Kidney epithelial cell (primary cell): ENCODE measurements at regions not wholly inside any gene's neighbourhood (a gene's known extent, or its start where the extent isn't known, plus 50 kb on each side); places are given as distances from the start of the nearest gene placed in this dataset.
A peak's percentile ranks its signal among the peaks of the same experiment; 100 is the strongest.

Experiments
- DNase-seq: peaks from one replicate; pipeline ENCODE4 v3.0.0-alpha.2; 2010; ENCODE audit warnings: low read depth
- H3K27me3 ChIP-seq: 2 replicates; pipeline ENCODE4 v1.6.0; 2011; ENCODE audit warnings: low read length; ENCODE audit not compliant: control insufficient read depth, insufficient read depth
- H3K36me3 ChIP-seq: 2 replicates; pipeline ENCODE4 v1.5.1; 2011; ENCODE audit warnings: low read length; ENCODE audit not compliant: control insufficient read depth, insufficient read depth
- H3K4me3 ChIP-seq: 2 replicates; pipeline ENCODE4 v1.5.1; 2011; ENCODE audit warnings: low read depth, mild to moderate bottlenecking, control low read depth, low read length
- TF ChIP-seq, protein P1 (sequence below): IDR thresholded peaks from 2 replicates; pipeline ENCODE4 v1.5.1; 2011; ENCODE audit warnings: mild to moderate bottlenecking, moderate library complexity, low read length, control low read depth, inconsistent platforms; ENCODE audit not compliant: insufficient read depth, poor library complexity, severe bottlenecking

DNA sequence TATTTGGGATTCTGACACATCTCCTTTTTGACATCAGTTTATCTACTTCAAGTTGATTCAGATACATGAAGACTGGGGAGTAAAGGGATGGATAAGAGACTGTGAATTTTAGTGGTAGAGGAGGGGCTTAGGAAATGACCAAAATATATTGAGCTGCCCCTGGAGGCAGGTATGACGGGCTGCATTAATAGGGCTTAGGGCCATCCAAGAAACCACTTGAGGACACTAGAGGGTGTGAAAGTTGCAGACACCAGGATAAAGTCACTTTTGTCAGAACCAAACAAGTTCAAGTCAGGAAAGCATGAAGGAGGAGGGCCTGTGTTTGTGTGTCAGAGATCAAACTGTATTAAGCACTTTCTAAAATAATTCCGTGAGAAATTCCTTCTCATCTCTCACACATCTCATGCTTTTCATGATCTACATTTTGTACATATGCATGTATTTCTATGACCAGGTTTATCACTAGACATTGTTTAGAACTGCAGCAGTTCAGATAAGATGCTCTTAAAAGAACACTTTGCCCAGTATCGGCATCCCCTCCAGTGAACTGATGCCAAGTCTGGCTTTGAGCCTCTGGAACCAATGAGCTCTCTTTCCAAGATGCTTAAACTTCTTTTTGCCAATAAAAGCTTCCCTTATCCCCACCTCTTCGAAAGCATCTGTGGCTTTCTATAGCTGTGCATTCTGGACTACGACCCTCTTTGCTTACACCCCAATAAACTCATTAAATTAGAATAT is 136.9 kb downstream of the SLC38A1 start:
- Histone ChIP-seq H3K4me3 (no peak overlapping the region), H3K36me3 (no peaks in the 10 kb centered on the region), H3K27me3 (no peaks in the 10 kb centered on the region)
- TF ChIP-seq, protein P1, sequence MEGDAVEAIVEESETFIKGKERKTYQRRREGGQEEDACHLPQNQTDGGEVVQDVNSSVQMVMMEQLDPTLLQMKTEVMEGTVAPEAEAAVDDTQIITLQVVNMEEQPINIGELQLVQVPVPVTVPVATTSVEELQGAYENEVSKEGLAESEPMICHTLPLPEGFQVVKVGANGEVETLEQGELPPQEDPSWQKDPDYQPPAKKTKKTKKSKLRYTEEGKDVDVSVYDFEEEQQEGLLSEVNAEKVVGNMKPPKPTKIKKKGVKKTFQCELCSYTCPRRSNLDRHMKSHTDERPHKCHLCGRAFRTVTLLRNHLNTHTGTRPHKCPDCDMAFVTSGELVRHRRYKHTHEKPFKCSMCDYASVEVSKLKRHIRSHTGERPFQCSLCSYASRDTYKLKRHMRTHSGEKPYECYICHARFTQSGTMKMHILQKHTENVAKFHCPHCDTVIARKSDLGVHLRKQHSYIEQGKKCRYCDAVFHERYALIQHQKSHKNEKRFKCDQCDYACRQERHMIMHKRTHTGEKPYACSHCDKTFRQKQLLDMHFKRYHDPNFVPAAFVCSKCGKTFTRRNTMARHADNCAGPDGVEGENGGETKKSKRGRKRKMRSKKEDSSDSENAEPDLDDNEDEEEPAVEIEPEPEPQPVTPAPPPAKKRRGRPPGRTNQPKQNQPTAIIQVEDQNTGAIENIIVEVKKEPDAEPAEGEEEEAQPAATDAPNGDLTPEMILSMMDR: peak; percentile 5
- DNase-seq: no peak

DNA sequence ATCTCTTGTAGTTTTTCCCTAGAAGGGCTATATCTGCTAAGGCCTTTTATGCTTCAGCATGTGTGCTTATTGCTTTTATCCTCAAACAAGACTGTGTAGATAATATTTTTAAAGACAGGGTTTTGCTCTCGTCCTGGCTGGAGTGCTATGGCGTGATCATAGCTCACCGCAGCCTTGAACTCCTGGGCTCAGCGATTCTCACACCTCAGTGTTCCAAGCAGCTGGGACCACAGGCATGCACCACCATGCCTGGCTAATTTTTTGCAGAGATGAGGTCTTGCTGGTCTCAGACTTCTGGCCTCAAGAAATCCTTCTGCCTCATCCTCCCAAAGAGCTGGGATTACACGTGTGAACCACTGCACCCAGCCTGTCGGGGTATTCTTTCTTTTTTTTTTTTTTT is 137.3 kb upstream of the SCAF11 start:
- DNase-seq: no peak
- H3K4me3 ChIP-seq: no peak overlapping the region
- H3K36me3 ChIP-seq: no peaks in the 10 kb centered on the region
- H3K27me3 ChIP-seq: no peaks in the 10 kb centered on the region
- TF ChIP-seq, protein P1: no peak

- TF ChIP-seq, protein P1: no peak
- no peak for DNase-seq
- Histone ChIP-seq H3K27me3 (no peaks in the 10 kb centered on the region), H3K36me3 (no peaks in the 10 kb centered on the region), H3K4me3 (no peak overlapping the region)
Measured at GRCh38 chr12:46126050-46126727, 135.8 kb upstream of the SCAF11 start.

- TF ChIP-seq, protein P1: peak; percentile 71
- Histone ChIP-seq H3K4me3 (no peak overlapping the region), H3K36me3 (no peaks in the 10 kb centered on the region)
Measured at GRCh38 chr12:46124848-46125619, 134.7 kb upstream of the SCAF11 start.

DNA sequence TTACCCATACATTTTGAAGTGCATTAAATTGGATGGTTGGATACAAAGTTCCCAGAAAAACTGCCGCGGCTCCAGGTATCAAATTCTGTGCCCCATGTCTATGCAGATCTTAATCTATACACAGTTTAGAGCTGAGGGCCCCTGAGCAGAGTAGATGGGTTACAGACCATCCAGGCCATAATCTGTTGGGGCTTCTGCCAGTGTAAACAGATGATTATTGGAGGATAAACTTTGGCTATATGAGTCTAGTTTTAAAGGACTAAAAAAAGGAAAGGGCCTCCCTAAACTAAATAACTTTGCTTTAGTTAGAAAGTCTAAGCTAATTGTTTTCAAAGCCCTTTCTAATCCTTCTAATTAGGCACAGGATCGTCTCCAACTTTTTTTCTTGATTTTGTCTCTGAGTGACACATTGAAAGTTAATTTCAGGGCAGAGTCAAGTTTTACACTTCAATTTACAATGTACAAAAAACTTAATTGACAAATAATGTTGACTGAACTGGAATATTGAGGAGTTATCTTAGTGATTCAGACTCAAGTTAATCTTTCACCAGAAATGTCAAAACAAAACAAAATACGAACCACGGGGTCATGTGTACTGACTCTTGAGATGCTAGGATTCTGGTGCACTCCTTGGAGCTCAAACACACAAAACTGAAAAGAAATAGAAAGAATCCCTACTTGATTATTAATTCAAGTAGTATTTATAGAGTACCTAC is 133.9 kb upstream of the SCAF11 start:
- H3K27me3 ChIP-seq: no peaks in the 10 kb centered on the region
- DNase-seq: peak; percentile 14
- TF ChIP-seq, protein P1: no peak
- H3K36me3 ChIP-seq: no peaks in the 10 kb centered on the region
- no peak overlapping the region for H3K4me3 ChIP-seq

More at GRCh38 chr12:46124848-46125619, 134.7 kb upstream of the SCAF11 start:
- no peaks in the 10 kb centered on the region for H3K27me3 ChIP-seq
- peak; percentile 45 for DNase-seq
